RWPE2 (cell line): ENCODE measurements at regions not wholly inside any gene's neighbourhood (a gene's known extent, or its start where the extent isn't known, plus 50 kb on each side); places are given as distances from the start of the nearest gene placed in this dataset.
"Not testable (repeated sequence)": the region's sequence is repeated elsewhere in the genome, so short reads cannot be mapped to it uniquely, and the experiment has no call there.

Source experiments
- ATAC-seq: fragments of 200-7000 bp; cut with Tn5 transposase; 3 replicates; pipeline ENCODE4 v1.9.1; 2021; ENCODE audit warnings: low read depth
- DNase-seq: peaks from one replicate; pipeline ENCODE4 v3.0.0-alpha.2; 2020; ENCODE audit warnings: low spot score
- H3K27ac ChIP-seq: fragments of 450-650 bp; 2 replicates; pipeline ENCODE4 v1.5.1; 2017; ENCODE audit warnings: mild to moderate bottlenecking; ENCODE audit not compliant: poor library complexity, severe bottlenecking
- H3K27me3 ChIP-seq: fragments of 250-450 bp; sonication (Bioruptor Pico); 2 replicates; pipeline ENCODE4 v1.5.1; 2021; ENCODE audit warnings: mild to moderate bottlenecking, moderate library complexity; ENCODE audit not compliant: insufficient read depth, poor library complexity, severe bottlenecking
- H3K36me3 ChIP-seq: fragments of 250-450 bp; sonication (Bioruptor Pico); 2 replicates; pipeline ENCODE4 v1.5.1; 2020; ENCODE audit warnings: low read depth, mild to moderate bottlenecking, moderate library complexity
- H3K4me1 ChIP-seq: fragments of 250-450 bp; sonication (Bioruptor Pico); 2 replicates; pipeline ENCODE4 v1.5.1; 2021; ENCODE audit warnings: mild to moderate bottlenecking, moderate library complexity; ENCODE audit not compliant: insufficient read depth, poor library complexity, severe bottlenecking
- H3K4me3 ChIP-seq: fragments of 250-450 bp; sonication (Bioruptor Pico); 2 replicates; pipeline ENCODE4 v1.5.1; 2021; ENCODE audit warnings: mild to moderate bottlenecking, moderate library complexity; ENCODE audit not compliant: severe bottlenecking
- H3K9me3 ChIP-seq: fragments of 250-450 bp; sonication (Bioruptor Pico); 2 replicates; pipeline ENCODE4 v1.5.1; 2021; ENCODE audit warnings: mild to moderate bottlenecking, moderate library complexity; ENCODE audit not compliant: severe bottlenecking
- CTCF ChIP-seq: fragments of 450-650 bp; IDR thresholded peaks from one replicate; pipeline ENCODE4 v1.5.1; 2017; ENCODE audit warnings: mild to moderate bottlenecking, moderate library complexity; ENCODE audit not compliant: poor library complexity, severe bottlenecking

DNA sequence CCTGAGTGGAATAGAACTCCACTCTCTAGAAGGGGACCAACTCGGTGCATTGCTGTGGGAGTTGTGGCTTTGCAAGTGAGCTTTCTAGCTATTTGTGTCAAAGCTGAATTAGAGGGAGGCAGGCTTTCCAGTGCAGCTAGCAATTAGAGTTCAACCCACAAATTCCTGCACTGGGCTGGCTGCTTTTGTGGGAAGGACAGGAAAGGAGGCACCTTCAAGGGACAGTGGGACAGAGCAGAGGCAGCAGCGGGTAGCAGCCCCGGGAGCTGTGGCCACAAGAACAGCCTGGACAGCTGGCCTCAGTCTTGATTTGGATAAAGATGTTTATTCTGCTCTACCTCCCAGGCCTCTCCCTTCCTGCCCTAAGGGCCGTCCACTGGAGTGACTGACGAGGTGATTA is 83.7 kb upstream of the SLIT3 start:
- Histone ChIP-seq H3K9me3 (no peaks in the 10 kb centered on the region), H3K36me3 (no peaks in the 10 kb centered on the region), H3K4me1 (no peaks in the 10 kb centered on the region), H3K27ac (no peak overlapping the region), H3K27me3 (no peaks in the 10 kb centered on the region), H3K4me3 (no peak overlapping the region)
- TF ChIP-seq CTCF, result no peak
- DNase-seq (no peak), ATAC-seq (peak; percentile 33; the same call in 2 of the 3 replicates)

- no peak for DNase-seq
- TF ChIP-seq CTCF, result no peak
Observed at GRCh38 chr5:169374761-169375160, 73.8 kb upstream of the SLIT3 start.

DNA sequence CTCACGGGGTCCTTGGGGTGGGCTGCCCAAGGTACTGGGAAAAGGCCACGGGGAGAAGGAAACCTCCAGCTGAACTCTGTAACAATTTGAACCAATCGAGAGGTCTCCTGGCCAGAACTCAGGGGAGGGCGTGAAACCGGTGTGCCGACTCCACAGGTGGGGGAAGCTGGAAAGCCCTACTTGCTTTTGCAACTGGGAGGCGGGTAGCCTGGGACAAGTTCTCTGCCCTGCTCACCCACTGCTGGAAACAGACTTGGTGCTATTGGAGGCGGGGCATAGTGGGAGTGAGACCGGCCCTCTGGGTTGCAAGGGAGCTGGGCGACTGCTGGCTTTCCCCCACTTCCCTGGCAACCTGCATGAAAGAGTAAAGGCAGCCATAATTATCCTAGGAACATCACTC is 73.2 kb upstream of the SLIT3 start:
- Histone ChIP-seq H3K36me3 (no peaks in the 10 kb centered on the region), H3K27ac (no peak overlapping the region), H3K27me3 (no peaks in the 10 kb centered on the region), H3K9me3 (no peaks in the 10 kb centered on the region), H3K4me3 (no peak overlapping the region), H3K4me1 (peaks cover 3% of the 10 kb centered on the region)
- no peak for TF ChIP-seq CTCF
- ATAC-seq (no peak), DNase-seq (no peak)

More at GRCh38 chr5:169374761-169375160, 73.8 kb upstream of the SLIT3 start:
- H3K4me3 ChIP-seq, result no peak overlapping the region
- H3K36me3 ChIP-seq, result no peaks in the 10 kb centered on the region
- no peaks in the 10 kb centered on the region for H3K27me3 ChIP-seq
- ATAC-seq, result peak; percentile 45; the same call in 1 of the 3 replicates
- H3K4me1 ChIP-seq, result peaks cover 3% of the 10 kb centered on the region
- no peaks in the 10 kb centered on the region for H3K9me3 ChIP-seq
- no peak overlapping the region for H3K27ac ChIP-seq

DNA sequence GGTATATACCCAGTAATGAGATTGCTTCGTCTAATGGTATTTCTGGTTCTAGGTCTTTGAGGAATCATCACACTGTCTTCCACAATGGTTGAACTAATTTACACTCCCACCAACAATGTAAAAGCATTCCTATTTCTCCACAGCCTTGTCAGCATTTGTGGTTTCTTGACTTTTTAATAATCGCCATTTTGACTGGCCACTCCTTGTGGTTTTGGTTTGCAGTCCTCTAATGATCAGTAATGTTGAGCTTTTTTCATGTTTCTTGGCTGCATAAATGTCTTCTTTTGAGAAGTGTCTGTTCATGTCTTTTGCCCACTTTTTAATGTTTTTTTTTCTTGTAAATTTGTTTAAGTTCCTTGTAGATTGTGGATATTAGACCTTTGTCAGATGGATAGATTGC is 70.9 kb upstream of the SLIT3 start:
- peaks cover 13% of the 10 kb centered on the region for H3K4me1 ChIP-seq
- H3K4me3 ChIP-seq, H3K36me3 ChIP-seq, H3K27ac ChIP-seq, ATAC-seq, DNase-seq, H3K9me3 ChIP-seq, H3K27me3 ChIP-seq: not testable (repeated sequence)

DNA sequence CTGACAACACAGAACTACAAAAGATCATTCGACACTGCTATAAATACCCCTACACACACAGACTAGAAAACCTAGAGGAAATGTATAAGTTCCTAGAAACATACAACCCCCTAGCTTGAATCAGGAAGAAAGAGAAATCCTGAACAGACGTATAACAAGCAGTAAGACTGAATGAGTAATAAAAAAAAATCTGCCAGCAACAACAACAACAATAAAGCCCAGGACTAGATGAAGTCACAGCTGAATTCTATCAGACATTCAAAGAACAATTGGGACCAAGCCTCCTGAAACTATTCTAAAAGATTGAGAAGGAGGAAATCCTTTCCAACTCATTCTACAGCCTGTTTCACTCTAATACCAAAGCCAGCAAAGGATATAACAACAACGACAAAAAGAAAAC is 68.2 kb upstream of the SLIT3 start:
- no peak for DNase-seq
- Histone ChIP-seq H3K9me3 (no peaks in the 10 kb centered on the region), H3K4me3 (no peak overlapping the region), H3K27ac (no peak overlapping the region), H3K4me1 (peaks cover 9% of the 10 kb centered on the region), H3K27me3 (no peaks in the 10 kb centered on the region), H3K36me3 (no peaks in the 10 kb centered on the region)
- no peak for ATAC-seq
- no peak for TF ChIP-seq CTCF
